Stimulated activated effector memory CD8-positive, alpha-beta T cell treated with anti-CD3 and anti-CD28 coated beads, Interleukin-12 subunit alpha, Interleukin-12 subunit beta, amount 100 ng/mL, for 72 hours (primary cell): ENCODE measurements at regions not wholly inside any gene's neighbourhood (a gene's known extent, or its start where the extent isn't known, plus 50 kb on each side); places are given as distances from the start of the nearest gene placed in this dataset.

ENCODE experiments used
- ATAC-seq: fragments of 150-1000 bp; cut with Tn5 transposase; 2 replicates; pipeline ENCODE4 v1.10.0; 2021
- DNase-seq, 2 donors: peaks; one replicate each; pipeline ENCODE4 v3.0.0; 2021 to 2022; ENCODE audit warnings: low spot score in 2 of 2
- H3K27ac Mint-ChIP-seq: one replicate; pipeline ENCODE4 v1.8.0; 2022; ENCODE audit warnings: mild to moderate bottlenecking, mixed read lengths
- H3K36me3 Mint-ChIP-seq: one replicate; pipeline ENCODE4 v1.8.0; 2022; ENCODE audit warnings: mild to moderate bottlenecking, mixed read lengths
- H3K4me1 Mint-ChIP-seq: one replicate; pipeline ENCODE4 v1.8.0; 2022; ENCODE audit warnings: mixed read lengths
- H3K4me3 Mint-ChIP-seq: one replicate; pipeline ENCODE4 v1.8.0; 2022; ENCODE audit warnings: mild to moderate bottlenecking, mixed read lengths
- H3K9me3 Mint-ChIP-seq: one replicate; pipeline ENCODE4 v1.8.0; 2022; ENCODE audit warnings: mixed read lengths

- DNase-seq (no peak), ATAC-seq (no peak)
- Mint-ChIP-seq H3K9me3 (no peaks in the 10 kb centered on the region), H3K27ac (no peak overlapping the region), H3K36me3 (no peaks in the 10 kb centered on the region), H3K4me1 (no peaks in the 10 kb centered on the region), H3K4me3 (no peak overlapping the region)
Measured at GRCh38 chr6:122136386-122136785, 263.1 kb upstream of the HSF2 start.

- ATAC-seq: no peak
- no peak overlapping the region for H3K4me3 Mint-ChIP-seq
- no peaks in the 10 kb centered on the region for H3K4me1 Mint-ChIP-seq
- H3K27ac Mint-ChIP-seq: no peak overlapping the region
- H3K36me3 Mint-ChIP-seq: no peaks in the 10 kb centered on the region
- DNase-seq: no peak
- H3K9me3 Mint-ChIP-seq: peaks cover 3% of the 10 kb centered on the region
Measured at GRCh38 chr6:122140031-122140430, 259.4 kb upstream of the HSF2 start.

GRCh38 chr6:122141246-122141645 is 258.2 kb upstream of the HSF2 start:
- Mint-ChIP-seq H3K9me3 (peaks cover 3% of the 10 kb centered on the region), H3K27ac (no peak overlapping the region), H3K36me3 (no peaks in the 10 kb centered on the region), H3K4me1 (no peaks in the 10 kb centered on the region), H3K4me3 (no peak overlapping the region)
- no peak for ATAC-seq
- no peak for DNase-seq

GRCh38 chr6:122143813-122144601 is 255.4 kb upstream of the HSF2 start:
- Mint-ChIP-seq H3K27ac (no peak overlapping the region), H3K4me3 (no peak overlapping the region), H3K4me1 (no peaks in the 10 kb centered on the region)

GRCh38 chr6:122145246-122145645 is 254.2 kb upstream of the HSF2 start:
- ATAC-seq (no peak), DNase-seq (no peak)
- no peaks in the 10 kb centered on the region for H3K4me1 Mint-ChIP-seq
- H3K9me3 Mint-ChIP-seq: peaks cover 3% of the 10 kb centered on the region
- no peak overlapping the region for H3K27ac Mint-ChIP-seq
- no peak overlapping the region for H3K4me3 Mint-ChIP-seq
- H3K36me3 Mint-ChIP-seq: no peaks in the 10 kb centered on the region

More at GRCh38 chr6:122143813-122144601, 255.4 kb upstream of the HSF2 start:
- ATAC-seq: no peak
- DNase-seq: no peak
- Mint-ChIP-seq H3K36me3 (no peaks in the 10 kb centered on the region), H3K9me3 (peaks cover 3% of the 10 kb centered on the region)

GRCh38 chr6:122145741-122146240 is 253.7 kb upstream of the HSF2 start:
- DNase-seq: no peak
- no peaks in the 10 kb centered on the region for H3K4me1 Mint-ChIP-seq
- no peak overlapping the region for H3K4me3 Mint-ChIP-seq
- no peak for ATAC-seq
- H3K27ac Mint-ChIP-seq: no peak overlapping the region
- H3K36me3 Mint-ChIP-seq: no peaks in the 10 kb centered on the region
- peaks cover 3% of the 10 kb centered on the region for H3K9me3 Mint-ChIP-seq

- Mint-ChIP-seq H3K36me3 (no peaks in the 10 kb centered on the region), H3K9me3 (peaks cover 3% of the 10 kb centered on the region), H3K27ac (no peak overlapping the region), H3K4me1 (no peaks in the 10 kb centered on the region), H3K4me3 (no peak overlapping the region)
- ATAC-seq (no peak), DNase-seq (no peak)
Measured at GRCh38 chr6:122147291-122147690, 252.2 kb upstream of the HSF2 start.

- DNase-seq: no peak
- Mint-ChIP-seq H3K27ac (no peak overlapping the region), H3K9me3 (no peaks in the 10 kb centered on the region), H3K4me1 (no peaks in the 10 kb centered on the region), H3K4me3 (no peak overlapping the region), H3K36me3 (no peaks in the 10 kb centered on the region)
- no peak for ATAC-seq
Measured at GRCh38 chr6:122151066-122151465, 248.4 kb upstream of the HSF2 start.

- no peak overlapping the region for H3K4me3 Mint-ChIP-seq
- no peak for DNase-seq
- ATAC-seq: no peak
- no peaks in the 10 kb centered on the region for H3K4me1 Mint-ChIP-seq
- H3K27ac Mint-ChIP-seq: no peak overlapping the region
- no peaks in the 10 kb centered on the region for H3K36me3 Mint-ChIP-seq
- H3K9me3 Mint-ChIP-seq: peaks cover 3% of the 10 kb centered on the region
Measured at GRCh38 chr6:122151763-122152162, 247.7 kb upstream of the HSF2 start.

GRCh38 chr6:122153557-122153956 is 245.9 kb upstream of the HSF2 start:
- H3K4me1 Mint-ChIP-seq: no peaks in the 10 kb centered on the region
- H3K9me3 Mint-ChIP-seq: peaks cover 3% of the 10 kb centered on the region
- H3K36me3 Mint-ChIP-seq: no peaks in the 10 kb centered on the region
- no peak overlapping the region for H3K27ac Mint-ChIP-seq
- no peak overlapping the region for H3K4me3 Mint-ChIP-seq
- ATAC-seq (no peak), DNase-seq (no peak)

GRCh38 chr6:122154155-122154554 is 245.3 kb upstream of the HSF2 start:
- H3K27ac Mint-ChIP-seq: no peak overlapping the region
- peaks cover 3% of the 10 kb centered on the region for H3K9me3 Mint-ChIP-seq
- ATAC-seq (no peak), DNase-seq (no peak)
- H3K4me3 Mint-ChIP-seq: no peak overlapping the region
- H3K4me1 Mint-ChIP-seq: no peaks in the 10 kb centered on the region
- H3K36me3 Mint-ChIP-seq: no peaks in the 10 kb centered on the region

- DNase-seq (no peak), ATAC-seq (no peak)
- no peak overlapping the region for H3K27ac Mint-ChIP-seq
- peaks cover 3% of the 10 kb centered on the region for H3K9me3 Mint-ChIP-seq
- no peaks in the 10 kb centered on the region for H3K36me3 Mint-ChIP-seq
- no peaks in the 10 kb centered on the region for H3K4me1 Mint-ChIP-seq
- no peak overlapping the region for H3K4me3 Mint-ChIP-seq
Measured at GRCh38 chr6:122154912-122155575, 244.4 kb upstream of the HSF2 start.

- no peaks in the 10 kb centered on the region for H3K36me3 Mint-ChIP-seq
- no peaks in the 10 kb centered on the region for H3K4me1 Mint-ChIP-seq
- no peak for ATAC-seq
- DNase-seq: no peak
- peaks cover 7% of the 10 kb centered on the region for H3K9me3 Mint-ChIP-seq
- no peak overlapping the region for H3K27ac Mint-ChIP-seq
- no peak overlapping the region for H3K4me3 Mint-ChIP-seq
Measured at GRCh38 chr6:122161136-122161535, 238.3 kb upstream of the HSF2 start.

GRCh38 chr6:122165014-122165413 is 234.4 kb upstream of the HSF2 start:
- H3K27ac Mint-ChIP-seq: no peak overlapping the region
- ATAC-seq (no peak), DNase-seq (no peak)
- H3K4me1 Mint-ChIP-seq: no peaks in the 10 kb centered on the region
- no peak overlapping the region for H3K4me3 Mint-ChIP-seq
- H3K36me3 Mint-ChIP-seq: no peaks in the 10 kb centered on the region
- peaks cover 4% of the 10 kb centered on the region for H3K9me3 Mint-ChIP-seq

GRCh38 chr6:122170274-122170673 is 229.2 kb upstream of the HSF2 start:
- Mint-ChIP-seq H3K27ac (no peak overlapping the region), H3K9me3 (peaks cover 6% of the 10 kb centered on the region), H3K4me1 (no peaks in the 10 kb centered on the region), H3K4me3 (no peak overlapping the region), H3K36me3 (no peaks in the 10 kb centered on the region)
- ATAC-seq (no peak), DNase-seq (no peak)

GRCh38 chr6:122178988-122179387 is 220.5 kb upstream of the HSF2 start:
- Mint-ChIP-seq H3K4me3 (no peak overlapping the region), H3K9me3 (peaks cover 2% of the 10 kb centered on the region), H3K36me3 (no peaks in the 10 kb centered on the region), H3K4me1 (no peaks in the 10 kb centered on the region), H3K27ac (no peak overlapping the region)
- DNase-seq (no peak), ATAC-seq (no peak)
